ENCODE measurements at regions not wholly inside any gene's neighbourhood (a gene's known extent, or its start where the extent isn't known, plus 50 kb on each side); places are given as distances from the start of the nearest gene placed in this dataset.

- no peak overlapping the region for H3K4me3 ChIP-seq (ENCODE audit: low read depth, low read length)
- no peaks in the 10 kb centered on the region for H3K27me3 ChIP-seq (ENCODE audit: insufficient read depth, low read length)
- no peaks in the 10 kb centered on the region for H3K79me1 ChIP-seq (ENCODE audit: low read length)
- H3K4me2 ChIP-seq (ENCODE audit: low read length) = no peak overlapping the region
- no peak for DNase-seq
- H3K14ac ChIP-seq (ENCODE audit: low read length) = no peak overlapping the region
- H3K36me3 ChIP-seq (ENCODE audit: control insufficient read depth in 1 of 2, insufficient read depth in 2 of 2, low read length in 2 of 2) = no peaks in the 10 kb centered on the region
- H3K27ac ChIP-seq (ENCODE audit: low read depth, low read length) = no peak overlapping the region
- H4K12ac ChIP-seq (ENCODE audit: low read depth, low read length) = no peak overlapping the region
- H4K8ac ChIP-seq (ENCODE audit: low read depth, low read length) = no peak overlapping the region
- no peak overlapping the region for H2BK120ac ChIP-seq (ENCODE audit: insufficient read depth, low read length, poor library complexity)
- no peak overlapping the region for H3K23ac ChIP-seq (ENCODE audit: low read length)
- H2BK5ac ChIP-seq (ENCODE audit: low read depth, low read length, poor library complexity) = no peak overlapping the region
- no peak overlapping the region for H2AK5ac ChIP-seq (ENCODE audit: low read length)
- H4K91ac ChIP-seq (ENCODE audit: low read depth, low read length) = no peak overlapping the region
- H3K18ac ChIP-seq (ENCODE audit: low read length) = no peak overlapping the region
- no peaks in the 10 kb centered on the region for H3K9me3 ChIP-seq (ENCODE audit: insufficient read depth, low read depth, low read length)
- H3K4ac ChIP-seq (ENCODE audit: low read depth, low read length) = no peak overlapping the region
- no peak overlapping the region for H2BK12ac ChIP-seq (ENCODE audit: low read length)
- no peak overlapping the region for H2AFZ ChIP-seq (ENCODE audit: insufficient read depth, low read length, poor library complexity)
- H3K79me2 ChIP-seq (ENCODE audit: control insufficient read depth, insufficient read depth, low read length, poor library complexity) = no peaks in the 10 kb centered on the region
- H3K4me1 ChIP-seq (ENCODE audit: control insufficient read depth in 1 of 2, insufficient read depth in 2 of 2, low read length in 2 of 2) = no peaks in the 10 kb centered on the region
- H3K9ac ChIP-seq (ENCODE audit: low read length) = no peak overlapping the region
Observed at GRCh38 chr3:96537165-96537564, 277.2 kb upstream of the EPHA6 start.

GRCh38 chr3:96538186-96538585 is 276.2 kb upstream of the EPHA6 start:
- no peaks in the 10 kb centered on the region for H3K79me1 ChIP-seq (ENCODE audit: low read length)
- H3K79me2 ChIP-seq (ENCODE audit: control insufficient read depth, insufficient read depth, low read length, poor library complexity) = no peaks in the 10 kb centered on the region
- H2AFZ ChIP-seq (ENCODE audit: insufficient read depth, low read length, poor library complexity) = no peak overlapping the region
- no peak overlapping the region for H3K14ac ChIP-seq (ENCODE audit: low read length)
- H4K91ac ChIP-seq (ENCODE audit: low read depth, low read length) = no peak overlapping the region
- no peak overlapping the region for H4K12ac ChIP-seq (ENCODE audit: low read depth, low read length)
- H3K23ac ChIP-seq (ENCODE audit: low read length) = no peak overlapping the region
- no peak overlapping the region for H3K27ac ChIP-seq (ENCODE audit: low read depth, low read length)
- no peaks in the 10 kb centered on the region for H3K4me1 ChIP-seq (ENCODE audit: control insufficient read depth in 1 of 2, insufficient read depth in 2 of 2, low read length in 2 of 2)
- H2BK5ac ChIP-seq (ENCODE audit: low read depth, low read length, poor library complexity) = no peak overlapping the region
- no peak overlapping the region for H2BK12ac ChIP-seq (ENCODE audit: low read length)
- H3K4me3 ChIP-seq (ENCODE audit: low read depth, low read length) = no peak overlapping the region
- no CpG with 5 or more reads among the region's 1 CpG for WGBS (ENCODE audit: extremely low coverage, insufficient coverage, insufficient read length)
- H4K8ac ChIP-seq (ENCODE audit: low read depth, low read length) = no peak overlapping the region
- H3K9ac ChIP-seq (ENCODE audit: low read length) = no peak overlapping the region
- DNase-seq = no peak
- H3K4me2 ChIP-seq (ENCODE audit: low read length) = no peak overlapping the region
- H2AK5ac ChIP-seq (ENCODE audit: low read length) = no peak overlapping the region
- H3K27me3 ChIP-seq (ENCODE audit: insufficient read depth, low read length) = no peaks in the 10 kb centered on the region
- no peak overlapping the region for H2BK120ac ChIP-seq (ENCODE audit: insufficient read depth, low read length, poor library complexity)
- H3K9me3 ChIP-seq (ENCODE audit: insufficient read depth, low read depth, low read length) = no peaks in the 10 kb centered on the region
- no peak overlapping the region for H3K18ac ChIP-seq (ENCODE audit: low read length)
- no peak overlapping the region for H3K4ac ChIP-seq (ENCODE audit: low read depth, low read length)
- no peaks in the 10 kb centered on the region for H3K36me3 ChIP-seq (ENCODE audit: control insufficient read depth in 1 of 2, insufficient read depth in 2 of 2, low read length in 2 of 2)

- H2BK5ac ChIP-seq (ENCODE audit: low read depth, low read length, poor library complexity) = no peak overlapping the region
- no peaks in the 10 kb centered on the region for H3K27me3 ChIP-seq (ENCODE audit: insufficient read depth, low read length)
- H3K36me3 ChIP-seq (ENCODE audit: control insufficient read depth in 1 of 2, insufficient read depth in 2 of 2, low read length in 2 of 2) = no peaks in the 10 kb centered on the region
- H3K23ac ChIP-seq (ENCODE audit: low read length) = no peak overlapping the region
- no peaks in the 10 kb centered on the region for H3K4me1 ChIP-seq (ENCODE audit: control insufficient read depth in 1 of 2, insufficient read depth in 2 of 2, low read length in 2 of 2)
- no peak overlapping the region for H2AFZ ChIP-seq (ENCODE audit: insufficient read depth, low read length, poor library complexity)
- no peak overlapping the region for H2BK120ac ChIP-seq (ENCODE audit: insufficient read depth, low read length, poor library complexity)
- H3K4me3 ChIP-seq (ENCODE audit: low read depth, low read length) = no peak overlapping the region
- H3K9ac ChIP-seq (ENCODE audit: low read length) = no peak overlapping the region
- no peak overlapping the region for H2AK5ac ChIP-seq (ENCODE audit: low read length)
- H3K4me2 ChIP-seq (ENCODE audit: low read length) = no peak overlapping the region
- H3K79me2 ChIP-seq (ENCODE audit: control insufficient read depth, insufficient read depth, low read length, poor library complexity) = no peaks in the 10 kb centered on the region
- H4K91ac ChIP-seq (ENCODE audit: low read depth, low read length) = no peak overlapping the region
- DNase-seq = no peak
- no peak overlapping the region for H4K8ac ChIP-seq (ENCODE audit: low read depth, low read length)
- no peak overlapping the region for H3K4ac ChIP-seq (ENCODE audit: low read depth, low read length)
- no peak overlapping the region for H3K18ac ChIP-seq (ENCODE audit: low read length)
- no peaks in the 10 kb centered on the region for H3K9me3 ChIP-seq (ENCODE audit: insufficient read depth, low read depth, low read length)
- WGBS (ENCODE audit: extremely low coverage, insufficient coverage, insufficient read length) = no CpG with 5 or more reads among the region's 3 CpGs
- no peak overlapping the region for H3K14ac ChIP-seq (ENCODE audit: low read length)
- no peaks in the 10 kb centered on the region for H3K79me1 ChIP-seq (ENCODE audit: low read length)
- H4K12ac ChIP-seq (ENCODE audit: low read depth, low read length) = no peak overlapping the region
- no peak overlapping the region for H3K27ac ChIP-seq (ENCODE audit: low read depth, low read length)
- no peak overlapping the region for H2BK12ac ChIP-seq (ENCODE audit: low read length)
Observed at GRCh38 chr3:96548073-96548472, 266.3 kb upstream of the EPHA6 start.

GRCh38 chr3:96576935-96577334 is 237.5 kb upstream of the EPHA6 start:
- Histone ChIP-seq H3K27ac (ENCODE audit: low read depth, low read length) (no peak overlapping the region), H3K9me3 (ENCODE audit: insufficient read depth, low read depth, low read length) (peaks cover 2% of the 10 kb centered on the region), H2AK5ac (ENCODE audit: low read length) (no peak overlapping the region), H2BK120ac (ENCODE audit: insufficient read depth, low read length, poor library complexity) (no peak overlapping the region), H3K36me3 (ENCODE audit: control insufficient read depth in 1 of 2, insufficient read depth in 2 of 2, low read length in 2 of 2) (no peaks in the 10 kb centered on the region), H3K27me3 (ENCODE audit: insufficient read depth, low read length) (no peaks in the 10 kb centered on the region), H3K79me1 (ENCODE audit: low read length) (no peaks in the 10 kb centered on the region), H4K91ac (ENCODE audit: low read depth, low read length) (no peak overlapping the region), H4K12ac (ENCODE audit: low read depth, low read length) (no peak overlapping the region), H4K8ac (ENCODE audit: low read depth, low read length) (no peak overlapping the region), H3K23ac (ENCODE audit: low read length) (no peak overlapping the region), H3K9ac (ENCODE audit: low read length) (no peak overlapping the region), H2BK5ac (ENCODE audit: low read depth, low read length, poor library complexity) (no peak overlapping the region), H3K14ac (ENCODE audit: low read length) (no peak overlapping the region), H2AFZ (ENCODE audit: insufficient read depth, low read length, poor library complexity) (no peak overlapping the region), H3K4me3 (ENCODE audit: low read depth, low read length) (no peak overlapping the region), H2BK12ac (ENCODE audit: low read length) (no peak overlapping the region), H3K18ac (ENCODE audit: low read length) (no peak overlapping the region), H3K4me2 (ENCODE audit: low read length) (no peak overlapping the region), H3K4ac (ENCODE audit: low read depth, low read length) (no peak overlapping the region), H3K79me2 (ENCODE audit: control insufficient read depth, insufficient read depth, low read length, poor library complexity) (no peaks in the 10 kb centered on the region), H3K4me1 (ENCODE audit: control insufficient read depth in 1 of 2, insufficient read depth in 2 of 2, low read length in 2 of 2) (no peaks in the 10 kb centered on the region)
- no peak for DNase-seq
- WGBS (ENCODE audit: extremely low coverage, insufficient coverage, insufficient read length) = no CpG with 5 or more reads among the region's 3 CpGs

GRCh38 chr3:96584066-96584465 is 230.3 kb upstream of the EPHA6 start:
- H3K4me3 ChIP-seq (ENCODE audit: low read depth, low read length) = no peak overlapping the region
- DNase-seq = no peak
- no peaks in the 10 kb centered on the region for H3K9me3 ChIP-seq (ENCODE audit: insufficient read depth, low read depth, low read length)
- no peak overlapping the region for H2AFZ ChIP-seq (ENCODE audit: insufficient read depth, low read length, poor library complexity)
- H4K12ac ChIP-seq (ENCODE audit: low read depth, low read length) = no peak overlapping the region
- no peak overlapping the region for H3K9ac ChIP-seq (ENCODE audit: low read length)
- no peak overlapping the region for H2BK12ac ChIP-seq (ENCODE audit: low read length)
- H3K27me3 ChIP-seq (ENCODE audit: insufficient read depth, low read length) = no peaks in the 10 kb centered on the region
- no peak overlapping the region for H3K18ac ChIP-seq (ENCODE audit: low read length)
- H3K27ac ChIP-seq (ENCODE audit: low read depth, low read length) = no peak overlapping the region
- no peaks in the 10 kb centered on the region for H3K79me1 ChIP-seq (ENCODE audit: low read length)
- H4K91ac ChIP-seq (ENCODE audit: low read depth, low read length) = no peak overlapping the region
- no peaks in the 10 kb centered on the region for H3K79me2 ChIP-seq (ENCODE audit: control insufficient read depth, insufficient read depth, low read length, poor library complexity)
- H2BK120ac ChIP-seq (ENCODE audit: insufficient read depth, low read length, poor library complexity) = no peak overlapping the region
- no peaks in the 10 kb centered on the region for H3K4me1 ChIP-seq (ENCODE audit: control insufficient read depth in 1 of 2, insufficient read depth in 2 of 2, low read length in 2 of 2)
- no peak overlapping the region for H3K23ac ChIP-seq (ENCODE audit: low read length)
- no peak overlapping the region for H3K4ac ChIP-seq (ENCODE audit: low read depth, low read length)
- no peak overlapping the region for H3K4me2 ChIP-seq (ENCODE audit: low read length)
- H2BK5ac ChIP-seq (ENCODE audit: low read depth, low read length, poor library complexity) = no peak overlapping the region
- H4K8ac ChIP-seq (ENCODE audit: low read depth, low read length) = no peak overlapping the region
- no peaks in the 10 kb centered on the region for H3K36me3 ChIP-seq (ENCODE audit: control insufficient read depth in 1 of 2, insufficient read depth in 2 of 2, low read length in 2 of 2)
- H3K14ac ChIP-seq (ENCODE audit: low read length) = no peak overlapping the region
- H2AK5ac ChIP-seq (ENCODE audit: low read length) = no peak overlapping the region

Measured in trophoblast cell (in vitro differentiated cells and primary cell).